ENCODE measurements at regions not wholly inside any gene's neighbourhood (a gene's known extent, or its start where the extent isn't known, plus 50 kb on each side); places are given as distances from the start of the nearest gene placed in this dataset.
"Not testable (repeated sequence)": the region's sequence is repeated elsewhere in the genome, so short reads cannot be mapped to it uniquely, and the experiment has no call there.

- CTCF ChIA-PET, result no interaction called here
- POLR2A ChIA-PET, result no interaction called here
Measured at GRCh38 chr3:191641789-191642188, 180.8 kb downstream of the PYDC2 start.

GRCh38 chr3:191644291-191644690, 183.3 kb downstream of the PYDC2 start:
- POLR2A ChIA-PET, result no interaction called here
- CTCF ChIA-PET, result no interaction called here

- ChIA-PET CTCF (no interaction called here), POLR2A (no interaction called here)
Measured at GRCh38 chr3:191646242-191646641, 185.3 kb downstream of the PYDC2 start.

- POLR2A ChIA-PET, result no interaction called here
- CTCF ChIA-PET, result no interaction called here
Measured at GRCh38 chr3:191648787-191649186, 187.8 kb downstream of the PYDC2 start.

GRCh38 chr3:191649626-191650025, 188.7 kb downstream of the PYDC2 start:
- ChIA-PET CTCF (no interaction called here), POLR2A (no interaction called here)

- POLR2A ChIA-PET, CTCF ChIA-PET: not testable (repeated sequence)
Measured at GRCh38 chr3:191658781-191659419, 197.9 kb downstream of the PYDC2 start.

- CTCF ChIA-PET, POLR2A ChIA-PET: not testable (repeated sequence)
Measured at GRCh38 chr3:191662150-191662549, 201.2 kb downstream of the PYDC2 start.

- CTCF ChIA-PET, result no interaction called here
- POLR2A ChIA-PET, result no interaction called here
Measured at GRCh38 chr3:191680989-191681597, 220.1 kb downstream of the PYDC2 start.

- POLR2A ChIA-PET, result no interaction called here
Measured at GRCh38 chr3:191682961-191683360, 222.0 kb downstream of the PYDC2 start.

GRCh38 chr3:191686626-191687025, 225.7 kb downstream of the PYDC2 start:
- ChIA-PET CTCF (no interaction called here), POLR2A (no interaction called here)

More at GRCh38 chr3:191682961-191683360, 222.0 kb downstream of the PYDC2 start:
- CTCF ChIA-PET, result no interaction called here

GRCh38 chr3:191688756-191689433, 227.9 kb downstream of the PYDC2 start:
- ChIA-PET POLR2A (no interaction called here), CTCF (no interaction called here)

GRCh38 chr3:191691184-191691583, 230.2 kb downstream of the PYDC2 start:
- CTCF ChIA-PET, POLR2A ChIA-PET: not testable (repeated sequence)

- ChIA-PET POLR2A (no interaction called here), CTCF (no interaction called here)
Measured at GRCh38 chr3:191695131-191695814, 234.3 kb downstream of the PYDC2 start.

GRCh38 chr3:191695815-191696153, 234.8 kb downstream of the PYDC2 start:
- POLR2A ChIA-PET, result no interaction called here
- CTCF ChIA-PET, result no interaction called here

- ChIA-PET CTCF (no interaction called here), POLR2A (no interaction called here)
Measured at GRCh38 chr3:191696348-191696747, 235.4 kb downstream of the PYDC2 start.

- ChIA-PET CTCF (no interaction called here), POLR2A (no interaction called here)
Measured at GRCh38 chr3:191699546-191699945, 238.6 kb downstream of the PYDC2 start.

GRCh38 chr3:191702121-191702520, 241.2 kb downstream of the PYDC2 start:
- CTCF ChIA-PET, result no interaction called here
- POLR2A ChIA-PET, result no interaction called here

- CTCF ChIA-PET, result no interaction called here
Measured at GRCh38 chr3:191707817-191708216, 246.9 kb downstream of the PYDC2 start.

GRCh38 chr3:191715585-191715984, 254.6 kb downstream of the PYDC2 start:
- ChIA-PET POLR2A (no interaction called here), CTCF (no interaction called here)

More at GRCh38 chr3:191707817-191708216, 246.9 kb downstream of the PYDC2 start:
- POLR2A ChIA-PET, result no interaction called here

- POLR2A ChIA-PET, result no interaction called here
- CTCF ChIA-PET, result no interaction called here
Measured at GRCh38 chr3:191721390-191721861, 260.5 kb downstream of the PYDC2 start.

- POLR2A ChIA-PET, result no interaction called here
- CTCF ChIA-PET, result no interaction called here
Measured at GRCh38 chr3:191721990-191722389, 261.0 kb downstream of the PYDC2 start.
